ENCODE measurements at regions not wholly inside any gene's neighbourhood (a gene's known extent, or its start where the extent isn't known, plus 50 kb on each side); places are given as distances from the start of the nearest gene placed in this dataset.

DNA sequence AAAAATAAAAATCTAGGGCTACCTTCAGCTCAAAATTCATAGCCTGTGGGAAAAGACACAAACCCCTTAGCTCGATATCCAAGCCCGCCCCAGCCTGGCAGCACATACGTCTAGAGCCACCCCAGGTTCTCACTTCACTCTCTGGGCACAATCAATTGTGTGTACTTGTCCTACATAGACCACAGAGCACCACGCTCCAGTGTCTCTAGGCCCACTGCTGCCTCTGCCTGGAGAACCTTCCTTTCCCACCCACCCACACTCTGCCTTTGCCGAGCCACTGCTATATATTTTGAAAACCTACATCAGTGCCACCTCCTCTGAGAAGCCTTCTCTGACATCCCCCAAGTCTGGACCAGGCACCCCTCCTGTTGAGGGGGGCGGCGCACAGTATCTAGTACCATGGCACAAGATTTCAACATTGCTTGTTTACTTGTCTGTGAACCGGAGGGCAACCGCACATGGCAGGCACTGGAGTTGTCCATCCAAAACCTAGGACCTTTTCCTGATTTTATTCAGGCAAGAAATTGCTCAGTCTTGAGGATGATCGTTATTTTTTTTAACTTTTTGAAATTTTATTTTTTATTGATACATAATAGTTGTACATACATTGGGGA, 141.5 kb downstream of the UNC5CL start:
- H3K4me3 Mint-ChIP-seq: no peak overlapping the region
- H3K27ac Mint-ChIP-seq: no peak overlapping the region

DNA sequence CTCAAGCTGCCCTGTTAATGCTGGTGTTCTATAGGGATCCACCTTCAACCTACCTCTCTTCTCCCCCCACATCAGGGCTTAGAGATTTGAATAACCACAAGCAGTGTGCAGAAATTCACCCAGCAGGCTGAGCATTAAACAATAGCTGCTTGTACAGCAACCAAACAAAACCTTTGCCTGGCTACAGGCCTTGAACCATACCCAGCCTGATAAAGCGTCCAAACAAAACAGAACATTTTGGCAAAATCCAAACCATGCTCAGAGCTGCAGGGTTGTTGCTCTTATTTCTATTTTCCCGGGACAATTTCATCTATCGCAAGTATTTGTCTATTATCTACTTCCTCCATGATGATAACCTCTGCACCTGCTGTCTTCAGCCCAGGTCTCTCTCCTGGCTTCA, 142.3 kb downstream of the UNC5CL start:
- Mint-ChIP-seq H3K9me3 (no peaks in the 10 kb centered on the region), H3K4me1 (no peaks in the 10 kb centered on the region), H3K36me3 (no peaks in the 10 kb centered on the region), H3K4me3 (no peak overlapping the region), H3K27me3 (ENCODE audit: low read depth) (peaks cover 9% of the 10 kb centered on the region), H3K27ac (no peak overlapping the region)
- TF ChIP-seq, protein P1, sequence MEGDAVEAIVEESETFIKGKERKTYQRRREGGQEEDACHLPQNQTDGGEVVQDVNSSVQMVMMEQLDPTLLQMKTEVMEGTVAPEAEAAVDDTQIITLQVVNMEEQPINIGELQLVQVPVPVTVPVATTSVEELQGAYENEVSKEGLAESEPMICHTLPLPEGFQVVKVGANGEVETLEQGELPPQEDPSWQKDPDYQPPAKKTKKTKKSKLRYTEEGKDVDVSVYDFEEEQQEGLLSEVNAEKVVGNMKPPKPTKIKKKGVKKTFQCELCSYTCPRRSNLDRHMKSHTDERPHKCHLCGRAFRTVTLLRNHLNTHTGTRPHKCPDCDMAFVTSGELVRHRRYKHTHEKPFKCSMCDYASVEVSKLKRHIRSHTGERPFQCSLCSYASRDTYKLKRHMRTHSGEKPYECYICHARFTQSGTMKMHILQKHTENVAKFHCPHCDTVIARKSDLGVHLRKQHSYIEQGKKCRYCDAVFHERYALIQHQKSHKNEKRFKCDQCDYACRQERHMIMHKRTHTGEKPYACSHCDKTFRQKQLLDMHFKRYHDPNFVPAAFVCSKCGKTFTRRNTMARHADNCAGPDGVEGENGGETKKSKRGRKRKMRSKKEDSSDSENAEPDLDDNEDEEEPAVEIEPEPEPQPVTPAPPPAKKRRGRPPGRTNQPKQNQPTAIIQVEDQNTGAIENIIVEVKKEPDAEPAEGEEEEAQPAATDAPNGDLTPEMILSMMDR (IDR thresholded peaks at IDR 0.05; ENCODE audit: unreplicated experiment): no peak
- no peak for DNase-seq (ENCODE audit: low spot score in 2 of 2, unreplicated experiment in 2 of 2)

More for the DNA sequence above, 141.5 kb downstream of the UNC5CL start:
- TF ChIP-seq, protein P1 (IDR thresholded peaks at IDR 0.05; ENCODE audit: unreplicated experiment): no peak
- no peaks in the 10 kb centered on the region for H3K36me3 Mint-ChIP-seq
- DNase-seq (ENCODE audit: low spot score in 2 of 2, unreplicated experiment in 2 of 2): no peak
- H3K4me1 Mint-ChIP-seq: no peaks in the 10 kb centered on the region
- peaks cover 6% of the 10 kb centered on the region for H3K27me3 Mint-ChIP-seq (ENCODE audit: low read depth)
- H3K9me3 Mint-ChIP-seq: no peaks in the 10 kb centered on the region

DNA sequence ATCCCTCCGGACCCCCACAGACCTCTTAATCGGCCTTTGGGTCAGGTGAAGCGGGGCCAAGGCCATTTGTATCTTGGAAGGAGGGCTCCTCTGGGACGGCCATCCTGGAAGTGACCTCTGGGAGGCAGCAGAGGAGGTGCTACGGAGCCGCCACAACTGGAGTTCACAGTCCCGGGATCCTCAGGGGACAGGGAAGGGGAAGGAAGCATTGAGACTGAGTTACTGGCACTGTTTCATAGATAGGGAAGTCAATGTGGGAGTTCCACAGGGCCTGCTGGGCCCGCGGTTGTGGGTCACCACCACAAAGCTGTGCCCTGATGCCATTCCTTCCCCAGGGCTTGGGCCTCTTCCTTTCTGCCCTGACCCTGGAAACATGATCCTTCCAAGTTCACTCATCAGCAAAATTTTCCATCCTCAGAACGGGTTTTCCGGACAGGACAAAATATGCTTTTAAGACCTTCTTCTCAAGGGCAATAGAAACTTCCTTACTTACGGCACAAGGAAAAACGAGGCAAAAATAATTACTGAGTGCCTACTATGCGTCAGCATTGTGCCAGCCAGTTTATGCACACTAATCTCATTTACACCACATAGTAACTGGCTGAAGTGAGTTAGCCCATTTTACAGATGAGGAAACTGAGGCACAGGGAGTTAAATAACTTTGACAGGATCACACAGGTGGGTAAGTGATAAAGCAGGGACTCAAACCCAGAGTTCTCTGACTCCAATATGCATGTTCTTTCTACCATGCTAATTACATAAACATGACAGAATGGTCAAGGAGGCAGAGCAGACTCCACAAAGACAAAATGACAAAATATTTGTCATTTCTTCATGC, 143.8 kb downstream of the UNC5CL start:
- TF ChIP-seq, protein P1 (IDR thresholded peaks at IDR 0.05; ENCODE audit: unreplicated experiment): peak; percentile 25
- no peak overlapping the region for H3K4me3 Mint-ChIP-seq
- peak; percentile 31 to 51 for DNase-seq (ENCODE audit: low spot score in 2 of 2, unreplicated experiment in 2 of 2)
- H3K27me3 Mint-ChIP-seq (ENCODE audit: low read depth): peaks cover 12% of the 10 kb centered on the region
- H3K4me1 Mint-ChIP-seq: no peaks in the 10 kb centered on the region
- H3K36me3 Mint-ChIP-seq: no peaks in the 10 kb centered on the region
- H3K27ac Mint-ChIP-seq: no peak overlapping the region
- no peaks in the 10 kb centered on the region for H3K9me3 Mint-ChIP-seq

- no peak overlapping the region for H3K27ac Mint-ChIP-seq
- H3K4me1 Mint-ChIP-seq: peaks cover 8% of the 10 kb centered on the region
- H3K4me3 Mint-ChIP-seq: no peak overlapping the region
- no peaks in the 10 kb centered on the region for H3K9me3 Mint-ChIP-seq
- no peaks in the 10 kb centered on the region for H3K36me3 Mint-ChIP-seq
- peaks cover 13% of the 10 kb centered on the region for H3K27me3 Mint-ChIP-seq (ENCODE audit: low read depth)
- TF ChIP-seq, protein P1 (IDR thresholded peaks at IDR 0.05; ENCODE audit: unreplicated experiment): no peak
- DNase-seq (ENCODE audit: low spot score in 2 of 2, unreplicated experiment in 2 of 2): no peak
These were observed 146.0 kb downstream of the UNC5CL start for GRCh38 chr6:40893021-40893420.

DNA sequence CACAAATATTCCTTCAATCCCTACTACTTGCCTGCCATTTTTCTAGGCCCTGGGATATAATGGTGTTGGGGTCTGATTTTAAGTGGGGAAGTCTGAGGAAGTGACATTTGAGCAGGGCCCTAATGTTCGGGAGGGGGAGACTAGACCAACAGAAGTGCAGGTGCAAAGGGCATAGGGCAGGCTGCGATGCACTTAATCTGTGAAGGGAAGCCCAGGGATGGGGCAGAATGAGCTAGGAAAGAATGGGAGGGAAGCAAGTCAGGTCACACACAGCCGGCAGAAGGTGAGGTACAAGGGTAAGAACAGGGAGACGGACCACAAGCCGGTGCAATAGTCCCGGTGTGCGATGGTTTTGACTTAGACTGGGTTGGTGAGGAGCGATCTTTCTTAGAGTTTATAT, 146.8 kb downstream of the UNC5CL start:
- H3K36me3 Mint-ChIP-seq: no peaks in the 10 kb centered on the region
- H3K4me3 Mint-ChIP-seq: no peak overlapping the region
- H3K9me3 Mint-ChIP-seq: no peaks in the 10 kb centered on the region

More for the DNA sequence above, 146.8 kb downstream of the UNC5CL start:
- TF ChIP-seq, protein P1 (IDR thresholded peaks at IDR 0.05; ENCODE audit: unreplicated experiment): no peak
- Mint-ChIP-seq H3K27ac (no peak overlapping the region), H3K27me3 (ENCODE audit: low read depth) (peaks cover 13% of the 10 kb centered on the region), H3K4me1 (peaks cover 15% of the 10 kb centered on the region)
- DNase-seq (ENCODE audit: low spot score in 2 of 2, unreplicated experiment in 2 of 2): no peak
